GM11168 (cell line): ENCODE measurements at regions not wholly inside any gene's neighbourhood (a gene's known extent, or its start where the extent isn't known, plus 50 kb on each side); places are given as distances from the start of the nearest gene placed in this dataset.
"Not testable (repeated sequence)": the region's sequence is repeated elsewhere in the genome, so short reads cannot be mapped to it uniquely, and the experiment has no call there.

Source experiments
- in situ Hi-C: fragments of 300-500 bp; cut with MboI; formaldehyde crosslinking; loops from one replicate; pipeline ENCODE4 v1.12.0; 2022; ENCODE audit warnings: low sequenced_read_pairs; ENCODE audit not compliant: unreplicated experiment

GRCh38 chr5:67996596-67996995 lies 219.0 kb upstream of the PIK3R1 start:
- in situ Hi-C loops, result no loop called here

GRCh38 chr5:67992923-67993322 lies 222.6 kb upstream of the PIK3R1 start:
- in situ Hi-C loops, result no loop called here

GRCh38 chr5:67989456-67989855 lies 226.1 kb upstream of the PIK3R1 start:
- in situ Hi-C loops, result no loop called here

GRCh38 chr5:67986761-67987160 lies 228.8 kb upstream of the PIK3R1 start:
- in situ Hi-C loops, result no loop called here

GRCh38 chr5:67985686-67986387 lies 229.7 kb upstream of the PIK3R1 start:
- in situ Hi-C loops, result no loop called here

GRCh38 chr5:67984546-67984945 lies 231.0 kb upstream of the PIK3R1 start:
- in situ Hi-C loops, result no loop called here

- in situ Hi-C loops, result no loop called here
These were observed 232.1 kb upstream of the PIK3R1 start for GRCh38 chr5:67983251-67984110.

- in situ Hi-C loops, result not testable (repeated sequence)
These were observed 233.4 kb upstream of the PIK3R1 start for GRCh38 chr5:67982160-67982559.

- in situ Hi-C loops, result no loop called here
These were observed 237.4 kb upstream of the PIK3R1 start for GRCh38 chr5:67978171-67978570.

- in situ Hi-C loops, result no loop called here
These were observed 238.5 kb upstream of the PIK3R1 start for GRCh38 chr5:67976891-67977601.

GRCh38 chr5:67976181-67976580 lies 239.4 kb upstream of the PIK3R1 start:
- in situ Hi-C loops, result no loop called here

- in situ Hi-C loops, result no loop called here
These were observed 241.1 kb upstream of the PIK3R1 start for GRCh38 chr5:67974471-67974870.

- in situ Hi-C loops, result no loop called here
These were observed 241.5 kb upstream of the PIK3R1 start for GRCh38 chr5:67974054-67974453.

GRCh38 chr5:67971971-67972821 lies 243.4 kb upstream of the PIK3R1 start:
- in situ Hi-C loops, result no loop called here

- in situ Hi-C loops, result no loop called here
These were observed 244.2 kb upstream of the PIK3R1 start for GRCh38 chr5:67971223-67971830.

- in situ Hi-C loops, result no loop called here
These were observed 245.9 kb upstream of the PIK3R1 start for GRCh38 chr5:67969631-67970030.

GRCh38 chr5:67969176-67969575 lies 246.4 kb upstream of the PIK3R1 start:
- in situ Hi-C loops, result no loop called here

GRCh38 chr5:67966712-67967111 lies 248.8 kb upstream of the PIK3R1 start:
- in situ Hi-C loops, result no loop called here

- in situ Hi-C loops, result no loop called here
These were observed 250.9 kb upstream of the PIK3R1 start for GRCh38 chr5:67964619-67965018.
